Omental fat pad (tissue), 3 donors: ENCODE measurements at regions not wholly inside any gene's neighbourhood (a gene's known extent, or its start where the extent isn't known, plus 50 kb on each side); places are given as distances from the start of the nearest gene placed in this dataset.

ENCODE experiments used
- ATAC-seq: fragments of 150-250 bp; one replicate; pipeline ENCODE4 v1.9.1; 2016; ENCODE audit warnings: mild to moderate bottlenecking, moderate library complexity; ENCODE audit not compliant: low FRiP score
- DNase-seq: peaks from one replicate; pipeline ENCODE4 v3.0.0-alpha.2; 2019; ENCODE audit warnings: low spot score
- TF ChIP-seq, protein P1 (sequence below), 3 donors: fragments of 450-650 bp; IDR thresholded peaks; one replicate each; pipeline ENCODE4 v1.5.1; 2016 to 2017; ENCODE audit warnings: antibody characterized with exemption in 3 of 3, mild to moderate bottlenecking in 3 of 3, moderate library complexity in 2 of 3

- ATAC-seq (peak; percentile 82), DNase-seq (peak; percentile 41)
- TF ChIP-seq, protein P1, sequence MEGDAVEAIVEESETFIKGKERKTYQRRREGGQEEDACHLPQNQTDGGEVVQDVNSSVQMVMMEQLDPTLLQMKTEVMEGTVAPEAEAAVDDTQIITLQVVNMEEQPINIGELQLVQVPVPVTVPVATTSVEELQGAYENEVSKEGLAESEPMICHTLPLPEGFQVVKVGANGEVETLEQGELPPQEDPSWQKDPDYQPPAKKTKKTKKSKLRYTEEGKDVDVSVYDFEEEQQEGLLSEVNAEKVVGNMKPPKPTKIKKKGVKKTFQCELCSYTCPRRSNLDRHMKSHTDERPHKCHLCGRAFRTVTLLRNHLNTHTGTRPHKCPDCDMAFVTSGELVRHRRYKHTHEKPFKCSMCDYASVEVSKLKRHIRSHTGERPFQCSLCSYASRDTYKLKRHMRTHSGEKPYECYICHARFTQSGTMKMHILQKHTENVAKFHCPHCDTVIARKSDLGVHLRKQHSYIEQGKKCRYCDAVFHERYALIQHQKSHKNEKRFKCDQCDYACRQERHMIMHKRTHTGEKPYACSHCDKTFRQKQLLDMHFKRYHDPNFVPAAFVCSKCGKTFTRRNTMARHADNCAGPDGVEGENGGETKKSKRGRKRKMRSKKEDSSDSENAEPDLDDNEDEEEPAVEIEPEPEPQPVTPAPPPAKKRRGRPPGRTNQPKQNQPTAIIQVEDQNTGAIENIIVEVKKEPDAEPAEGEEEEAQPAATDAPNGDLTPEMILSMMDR (IDR thresholded peaks at IDR 0.05), result peak in 1 of 3 donors; percentile 61
Measured at GRCh38 chr14:32254952-32255679, 52.0 kb upstream of the RNU6-8 start.

DNA sequence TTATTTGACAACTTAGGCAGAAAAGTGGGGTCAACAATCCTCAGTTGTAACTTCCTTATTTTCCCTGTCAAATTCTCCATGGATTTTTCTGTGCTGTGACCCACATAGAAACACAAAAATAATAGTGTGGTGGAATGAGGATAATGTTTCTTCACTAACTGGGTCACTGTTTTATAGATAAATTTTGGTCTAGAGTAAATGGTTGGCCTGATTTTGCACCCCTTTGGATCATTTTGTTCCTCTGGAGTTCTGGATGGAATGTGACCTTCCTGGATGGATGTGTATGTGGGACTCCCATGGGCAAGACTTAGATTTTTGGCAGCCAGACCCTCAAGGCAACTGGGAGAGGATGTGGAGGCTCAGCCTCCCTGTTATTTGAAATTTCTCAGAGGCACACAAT, 52.7 kb upstream of the RNU6-8 start:
- no peak for DNase-seq
- ATAC-seq, result no peak
- TF ChIP-seq, protein P1 (IDR thresholded peaks at IDR 0.05), result no peak

- no peak for ATAC-seq
- no peak for DNase-seq
- TF ChIP-seq, protein P1 (IDR thresholded peaks at IDR 0.05), result no peak
Measured at GRCh38 chr14:32256576-32256975, 53.5 kb upstream of the RNU6-8 start.

- TF ChIP-seq, protein P1 (IDR thresholded peaks at IDR 0.05), result no peak
- no peak for ATAC-seq
- no peak for DNase-seq
Measured at GRCh38 chr14:32258336-32258993, 55.4 kb upstream of the RNU6-8 start.

- TF ChIP-seq, protein P1 (IDR thresholded peaks at IDR 0.05), result no peak
- ATAC-seq (peak; percentile 66), DNase-seq (no peak)
Measured at GRCh38 chr14:32259368-32260013, 56.4 kb upstream of the RNU6-8 start.

- DNase-seq, result no peak
- ATAC-seq, result no peak
- TF ChIP-seq, protein P1 (IDR thresholded peaks at IDR 0.05), result no peak
Measured at GRCh38 chr14:32263939-32264567, 61.0 kb upstream of the RNU6-8 start.
